GM10266 (cell line): ENCODE measurements at regions not wholly inside any gene's neighbourhood (a gene's known extent, or its start where the extent isn't known, plus 50 kb on each side); places are given as distances from the start of the nearest gene placed in this dataset.

ENCODE experiments used
- DNase-seq: peaks from one replicate; pipeline ENCODE4 v3.0.0; 2012; ENCODE audit errors: extremely low spot score
- TF ChIP-seq, protein P1 (sequence below): IDR thresholded peaks from 2 replicates; pipeline ENCODE4 v1.5.1; 2012; ENCODE audit warnings: mild to moderate bottlenecking, low read depth; ENCODE audit not compliant: control insufficient read depth, insufficient read depth; ENCODE audit errors: missing control alignments

DNA sequence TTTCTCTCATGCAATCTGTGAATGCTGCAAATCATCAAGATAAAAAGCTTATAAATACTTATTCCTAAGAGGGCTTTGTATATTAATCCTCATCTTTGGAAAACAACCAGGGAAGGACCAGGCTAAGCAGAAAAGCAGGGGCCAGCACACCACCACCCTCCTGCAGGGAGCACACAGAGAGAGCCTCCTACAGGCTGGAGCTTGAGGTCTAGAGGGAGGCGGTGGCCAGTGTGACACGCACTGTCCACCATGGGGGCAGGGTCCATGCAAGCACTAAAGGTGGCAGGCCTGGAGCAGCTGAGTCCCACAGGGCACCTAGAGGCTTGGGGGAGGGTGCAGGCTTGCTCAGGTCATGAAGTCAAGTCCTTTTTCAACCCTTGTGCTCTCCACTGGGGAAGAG, 236.9 kb downstream of the TACR3 start:
- DNase-seq, result no peak
- TF ChIP-seq, protein P1, sequence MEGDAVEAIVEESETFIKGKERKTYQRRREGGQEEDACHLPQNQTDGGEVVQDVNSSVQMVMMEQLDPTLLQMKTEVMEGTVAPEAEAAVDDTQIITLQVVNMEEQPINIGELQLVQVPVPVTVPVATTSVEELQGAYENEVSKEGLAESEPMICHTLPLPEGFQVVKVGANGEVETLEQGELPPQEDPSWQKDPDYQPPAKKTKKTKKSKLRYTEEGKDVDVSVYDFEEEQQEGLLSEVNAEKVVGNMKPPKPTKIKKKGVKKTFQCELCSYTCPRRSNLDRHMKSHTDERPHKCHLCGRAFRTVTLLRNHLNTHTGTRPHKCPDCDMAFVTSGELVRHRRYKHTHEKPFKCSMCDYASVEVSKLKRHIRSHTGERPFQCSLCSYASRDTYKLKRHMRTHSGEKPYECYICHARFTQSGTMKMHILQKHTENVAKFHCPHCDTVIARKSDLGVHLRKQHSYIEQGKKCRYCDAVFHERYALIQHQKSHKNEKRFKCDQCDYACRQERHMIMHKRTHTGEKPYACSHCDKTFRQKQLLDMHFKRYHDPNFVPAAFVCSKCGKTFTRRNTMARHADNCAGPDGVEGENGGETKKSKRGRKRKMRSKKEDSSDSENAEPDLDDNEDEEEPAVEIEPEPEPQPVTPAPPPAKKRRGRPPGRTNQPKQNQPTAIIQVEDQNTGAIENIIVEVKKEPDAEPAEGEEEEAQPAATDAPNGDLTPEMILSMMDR, result no peak

DNA sequence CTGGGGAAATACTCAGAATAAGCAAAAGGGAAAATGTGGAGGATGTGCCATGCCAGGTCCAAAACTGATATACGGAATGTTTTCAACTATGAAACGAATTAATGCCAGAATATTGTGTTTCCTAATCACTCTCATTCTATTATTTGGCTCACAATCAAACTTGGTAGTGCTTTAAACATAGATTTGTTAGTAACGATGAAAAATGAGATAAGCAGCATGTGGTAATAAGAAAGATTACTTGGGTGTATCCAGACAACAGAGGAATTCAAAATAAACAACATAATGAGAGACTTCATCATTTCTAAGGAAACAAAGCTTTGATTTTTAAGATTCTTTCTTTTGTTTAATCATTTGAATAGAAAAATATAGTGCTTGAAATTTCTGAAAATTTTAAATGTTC, 237.3 kb downstream of the TACR3 start:
- no peak for DNase-seq
- TF ChIP-seq, protein P1, result no peak

DNA sequence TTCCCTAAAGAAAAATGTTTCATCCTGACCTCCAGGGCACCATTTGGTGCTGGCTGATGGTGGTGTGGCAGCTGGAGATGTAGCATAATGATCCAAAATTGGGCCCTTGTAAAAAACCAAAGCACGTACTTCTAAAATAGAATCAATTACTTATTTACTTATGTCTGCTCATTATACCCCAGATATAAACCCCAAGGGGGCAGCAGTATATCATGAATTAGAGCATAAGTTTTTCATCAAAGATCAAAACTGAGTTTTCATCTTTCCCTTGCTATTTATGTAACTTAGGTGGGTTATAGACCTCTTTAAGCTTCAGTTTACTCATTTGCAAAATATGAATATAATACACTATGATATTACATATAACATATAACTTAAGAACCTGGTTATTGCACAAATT, 241.1 kb downstream of the TACR3 start:
- TF ChIP-seq, protein P1, result no peak
- DNase-seq, result no peak

DNA sequence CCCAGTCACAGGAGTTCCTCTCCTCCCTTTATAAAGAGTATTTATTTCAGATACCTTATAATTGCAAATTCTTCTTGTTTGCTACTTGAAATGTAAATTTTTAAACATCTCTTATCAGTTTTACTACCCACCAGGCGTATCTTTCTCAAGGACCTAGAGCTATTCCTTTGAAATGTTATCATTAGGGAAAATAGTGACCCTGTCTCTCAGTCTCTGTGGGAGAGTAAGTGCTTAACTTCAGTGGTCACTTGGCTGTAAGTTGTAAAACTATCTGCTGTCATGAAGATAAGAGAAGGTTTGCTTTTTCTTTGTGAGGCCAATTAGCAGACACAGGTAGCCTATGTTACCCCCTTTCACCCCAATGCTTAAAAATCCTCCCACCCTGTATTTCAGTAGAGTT, 241.6 kb downstream of the TACR3 start:
- TF ChIP-seq, protein P1, result no peak
- no peak for DNase-seq

DNA sequence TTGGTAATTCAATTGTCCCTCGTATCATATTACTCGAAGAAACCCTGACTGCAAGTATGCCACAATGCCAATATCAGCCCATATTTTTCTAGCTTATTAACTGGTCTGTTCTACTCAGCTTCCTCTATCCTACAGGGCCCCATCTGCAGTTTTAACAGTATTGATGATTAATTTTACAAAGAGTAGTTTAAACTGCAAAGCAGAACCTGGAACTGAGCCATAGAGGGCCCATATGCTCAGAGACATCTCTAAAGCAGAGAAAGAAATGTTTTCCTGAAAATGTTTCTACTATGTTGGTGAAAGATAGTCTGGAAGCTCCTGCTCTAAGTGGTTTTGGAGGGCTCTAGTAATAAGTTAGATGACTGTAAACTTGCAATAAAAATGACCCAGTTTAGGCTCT, 259.4 kb upstream of the CENPE start:
- no peak for DNase-seq
- TF ChIP-seq, protein P1, result no peak

DNA sequence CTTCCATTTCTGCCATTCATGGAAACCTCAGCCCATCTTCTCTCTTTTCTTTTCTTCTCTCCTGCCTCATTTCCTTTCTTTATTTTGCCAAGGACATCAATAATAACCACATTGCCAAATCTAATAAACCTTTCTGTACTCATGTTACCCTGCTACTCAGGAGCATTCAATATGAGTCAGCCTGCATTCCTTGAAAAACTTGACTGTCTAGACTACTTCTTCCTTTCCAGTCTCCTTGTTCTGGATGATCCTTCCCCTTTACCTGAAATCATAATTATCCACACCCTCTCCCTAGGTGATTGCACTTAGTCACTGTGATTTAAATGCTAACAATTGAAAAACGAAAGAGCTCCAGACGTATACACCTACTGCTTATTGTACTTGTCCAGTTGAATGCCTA, 253.2 kb upstream of the CENPE start:
- DNase-seq, result no peak
- TF ChIP-seq, protein P1, result no peak

DNA sequence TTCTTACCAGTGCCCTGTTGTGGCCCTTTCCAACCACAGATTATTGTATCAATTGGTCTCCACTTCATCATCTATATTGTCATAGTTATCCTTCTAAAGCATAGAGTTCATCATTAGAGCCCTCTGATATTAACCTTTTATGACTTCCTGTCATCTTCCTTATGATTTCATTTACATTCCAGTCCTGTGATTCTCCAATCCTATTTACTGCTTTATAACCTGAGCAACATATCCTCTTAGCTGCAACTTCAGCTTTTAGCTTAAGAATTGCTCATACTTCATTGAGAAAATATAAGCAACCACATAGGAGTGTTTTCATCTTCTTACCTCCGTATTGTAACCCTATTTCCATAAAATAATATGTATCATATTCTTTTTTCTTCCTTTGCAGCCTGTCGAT, 252.6 kb upstream of the CENPE start:
- TF ChIP-seq, protein P1, result no peak
- DNase-seq, result no peak
